ENCODE measurements at regions not wholly inside any gene's neighbourhood (a gene's known extent, or its start where the extent isn't known, plus 50 kb on each side); places are given as distances from the start of the nearest gene placed in this dataset.

- Mint-ChIP-seq H3K27ac (no peak overlapping the region), H3K36me3 (no peaks in the 10 kb centered on the region), H3K9me3 (peaks cover 7% of the 10 kb centered on the region), H3K4me3 (no peak overlapping the region), H3K27me3 (ENCODE audit: low read depth) (peaks cover 50% of the 10 kb centered on the region), H3K4me1 (peaks cover 39% of the 10 kb centered on the region)
- DNase-seq (ENCODE audit: low spot score in 2 of 2, unreplicated experiment in 2 of 2), result no peak
- TF ChIP-seq CTCF (IDR thresholded peaks at IDR 0.05; ENCODE audit: unreplicated experiment), result no peak
Measured at GRCh38 chr16:86991679-86992078, 325.5 kb downstream of the C16orf95 start.

- TF ChIP-seq CTCF (IDR thresholded peaks at IDR 0.05; ENCODE audit: unreplicated experiment), result no peak
- Mint-ChIP-seq H3K9me3 (peaks cover 7% of the 10 kb centered on the region), H3K36me3 (no peaks in the 10 kb centered on the region), H3K27ac (no peak overlapping the region), H3K4me3 (no peak overlapping the region), H3K4me1 (peaks cover 46% of the 10 kb centered on the region), H3K27me3 (ENCODE audit: low read depth) (peaks cover 50% of the 10 kb centered on the region)
- no peak for DNase-seq (ENCODE audit: low spot score in 2 of 2, unreplicated experiment in 2 of 2)
Measured at GRCh38 chr16:86992587-86992986, 324.6 kb downstream of the C16orf95 start.

GRCh38 chr16:86993426-86994110, 323.6 kb downstream of the C16orf95 start:
- Mint-ChIP-seq H3K4me3 (no peak overlapping the region), H3K36me3 (no peaks in the 10 kb centered on the region), H3K9me3 (peaks cover 7% of the 10 kb centered on the region), H3K27ac (no peak overlapping the region), H3K4me1 (peaks cover 40% of the 10 kb centered on the region), H3K27me3 (ENCODE audit: low read depth) (peaks cover 42% of the 10 kb centered on the region)
- TF ChIP-seq CTCF (IDR thresholded peaks at IDR 0.05; ENCODE audit: unreplicated experiment), result no peak
- DNase-seq (ENCODE audit: low spot score in 2 of 2, unreplicated experiment in 2 of 2), result no peak

- DNase-seq (ENCODE audit: low spot score in 2 of 2, unreplicated experiment in 2 of 2), result no peak
- Mint-ChIP-seq H3K36me3 (no peaks in the 10 kb centered on the region), H3K27ac (no peak overlapping the region), H3K4me1 (peaks cover 35% of the 10 kb centered on the region), H3K4me3 (no peak overlapping the region), H3K9me3 (peaks cover 7% of the 10 kb centered on the region), H3K27me3 (ENCODE audit: low read depth) (peaks cover 44% of the 10 kb centered on the region)
- TF ChIP-seq CTCF (IDR thresholded peaks at IDR 0.05; ENCODE audit: unreplicated experiment), result no peak
Measured at GRCh38 chr16:86994215-86994614, 323.0 kb downstream of the C16orf95 start.

- no peaks in the 10 kb centered on the region for H3K36me3 Mint-ChIP-seq
- peak overlapping the region; percentile 16 for H3K4me3 Mint-ChIP-seq
- DNase-seq (ENCODE audit: low spot score in 2 of 2, unreplicated experiment in 2 of 2), result no peak
- peaks cover 7% of the 10 kb centered on the region for H3K9me3 Mint-ChIP-seq
- no peak overlapping the region for H3K27ac Mint-ChIP-seq
- no peak for TF ChIP-seq CTCF (IDR thresholded peaks at IDR 0.05; ENCODE audit: unreplicated experiment)
- H3K27me3 Mint-ChIP-seq (ENCODE audit: low read depth), result peaks cover 46% of the 10 kb centered on the region
- peaks cover 30% of the 10 kb centered on the region for H3K4me1 Mint-ChIP-seq
Measured at GRCh38 chr16:86994651-86995171, 322.5 kb downstream of the C16orf95 start.
